CD4-positive, alpha-beta T cell treated with Interleukin-2 at 100 ng/mL for 4 hours (primary cell): ENCODE measurements at regions not wholly inside any gene's neighbourhood (a gene's known extent, or its start where the extent isn't known, plus 50 kb on each side); places are given as distances from the start of the nearest gene placed in this dataset.
"Not testable (repeated sequence)": the region's sequence is repeated elsewhere in the genome, so short reads cannot be mapped to it uniquely, and the experiment has no call there.

ENCODE experiments used
- DNase-seq: peaks from one replicate; pipeline ENCODE4 v3.0.0-alpha.2; 2020; ENCODE audit warnings: low spot score

DNA sequence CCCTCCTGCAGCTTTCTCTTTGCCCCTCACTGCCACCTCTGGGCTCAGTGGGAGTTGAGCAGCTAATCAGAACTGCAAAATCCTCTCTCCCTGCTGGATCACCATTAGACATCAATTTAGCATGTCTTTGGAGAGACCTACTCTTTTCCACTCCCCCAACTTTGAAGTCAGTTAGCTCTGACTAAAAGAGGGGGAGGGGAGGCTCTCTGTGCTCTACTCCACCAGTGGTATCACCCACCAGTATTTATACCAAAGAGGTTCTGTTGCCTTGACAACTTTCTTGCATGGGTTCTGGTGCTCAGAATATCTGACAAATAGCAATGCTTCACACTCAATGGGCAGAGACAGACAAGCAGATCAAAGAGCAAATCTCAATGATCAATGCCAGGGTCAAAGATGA is 146.2 kb upstream of the ROPN1 start:
- no peak for DNase-seq

DNA sequence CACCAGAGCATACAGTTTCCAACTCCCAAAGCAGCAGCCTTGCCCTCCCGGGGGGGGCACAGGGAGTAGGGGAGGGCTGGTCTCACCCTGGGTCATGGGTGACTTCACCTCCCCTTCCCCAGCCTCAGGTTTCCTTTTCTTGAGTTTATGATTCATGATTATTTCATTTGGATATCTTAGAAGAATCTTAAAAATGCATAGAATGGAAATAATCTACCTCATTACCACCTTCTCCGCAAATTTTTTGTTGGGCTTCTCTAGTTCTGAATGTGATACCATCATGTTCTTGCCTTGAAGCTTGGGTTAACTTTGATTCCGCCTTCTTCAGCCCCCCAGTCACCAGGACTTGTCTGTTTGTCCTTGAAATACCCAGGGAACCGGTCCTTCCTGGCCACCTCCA is 148.8 kb upstream of the ROPN1 start:
- no peak for DNase-seq

DNA sequence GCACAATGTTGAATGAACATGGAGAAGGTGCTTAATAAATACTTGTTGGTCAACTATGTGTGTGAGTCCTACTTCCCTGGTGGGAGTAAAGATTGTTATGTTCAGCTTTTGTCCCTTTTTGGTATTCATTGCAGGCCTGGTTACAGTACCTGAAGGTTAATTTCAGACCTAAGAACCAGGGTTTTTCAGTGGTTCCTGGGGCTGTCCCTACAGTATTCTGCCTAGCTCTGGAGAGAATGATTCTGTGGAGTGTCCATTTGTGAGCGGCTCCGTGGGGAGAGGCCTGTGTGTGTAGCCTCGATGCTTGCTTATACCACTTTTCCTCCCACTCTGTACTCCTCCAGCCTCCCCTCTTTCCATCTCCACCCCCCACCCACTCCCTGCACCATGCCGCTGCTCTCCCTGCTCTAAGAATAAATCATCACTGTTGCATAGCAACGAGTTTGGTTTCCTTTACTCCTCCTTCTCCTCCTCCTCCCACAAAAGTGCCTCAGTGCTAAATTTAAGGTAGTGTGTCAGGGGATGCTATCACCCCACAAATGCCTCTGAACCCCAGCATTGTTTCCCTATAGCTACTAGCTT is 150.6 kb upstream of the ROPN1 start:
- no peak for DNase-seq

DNA sequence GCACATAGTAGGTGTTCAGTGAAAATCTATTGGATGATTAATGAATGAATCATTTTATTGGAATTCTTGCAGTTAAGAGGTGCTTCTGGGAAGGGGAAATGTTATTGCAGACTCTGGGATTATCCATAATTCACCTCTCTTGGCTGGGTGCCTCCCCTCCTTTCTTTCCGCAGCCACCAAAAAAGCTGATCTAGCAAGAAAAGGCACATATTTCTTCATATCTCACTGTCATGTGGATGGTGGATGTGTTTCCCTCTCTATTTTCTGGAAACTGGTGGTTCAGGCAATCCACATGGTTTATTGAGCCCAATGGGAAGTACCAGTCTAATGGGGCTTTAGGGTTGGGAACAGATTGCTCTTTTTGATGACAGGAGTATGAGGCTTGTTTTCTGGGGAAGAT is 151.1 kb upstream of the ROPN1 start:
- no peak for DNase-seq

DNA sequence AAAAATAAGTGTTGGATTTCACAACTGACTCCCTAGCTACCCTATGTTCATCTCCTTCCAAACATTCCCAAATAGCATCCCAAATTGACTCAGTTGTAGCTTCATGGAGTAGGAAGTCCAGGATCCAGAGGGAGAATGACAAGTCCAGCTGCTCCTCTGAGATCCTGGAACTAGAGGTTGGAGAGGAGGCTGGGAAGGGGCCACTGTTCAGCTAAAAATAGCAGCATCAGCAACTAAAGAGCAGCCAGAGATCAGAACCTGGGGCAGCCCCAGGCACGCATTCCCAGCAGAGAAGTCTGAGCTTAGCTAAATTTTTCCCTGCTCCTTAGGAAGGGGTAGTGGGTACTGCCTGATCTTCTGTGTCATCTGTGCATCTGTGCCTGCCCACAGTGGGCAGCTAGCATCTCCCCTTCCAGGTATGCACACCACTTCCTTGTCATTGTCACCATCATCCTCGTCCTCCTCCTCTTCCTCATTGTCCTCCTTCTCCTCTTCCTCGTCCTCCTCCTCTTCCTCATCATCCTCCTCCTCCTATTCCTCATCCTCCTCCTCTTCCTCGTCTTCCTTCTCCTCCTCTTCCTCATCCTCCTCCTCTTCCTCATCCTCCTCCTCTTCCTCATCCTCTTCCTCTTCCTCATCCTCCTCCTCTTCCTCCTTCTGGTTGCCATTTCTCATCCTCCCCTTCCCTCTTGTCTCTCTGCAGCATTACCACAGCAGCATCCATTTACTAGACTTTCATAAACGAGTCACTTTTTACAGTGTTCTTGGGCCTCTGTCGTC is 152.3 kb upstream of the ROPN1 start:
- DNase-seq = no peak

DNA sequence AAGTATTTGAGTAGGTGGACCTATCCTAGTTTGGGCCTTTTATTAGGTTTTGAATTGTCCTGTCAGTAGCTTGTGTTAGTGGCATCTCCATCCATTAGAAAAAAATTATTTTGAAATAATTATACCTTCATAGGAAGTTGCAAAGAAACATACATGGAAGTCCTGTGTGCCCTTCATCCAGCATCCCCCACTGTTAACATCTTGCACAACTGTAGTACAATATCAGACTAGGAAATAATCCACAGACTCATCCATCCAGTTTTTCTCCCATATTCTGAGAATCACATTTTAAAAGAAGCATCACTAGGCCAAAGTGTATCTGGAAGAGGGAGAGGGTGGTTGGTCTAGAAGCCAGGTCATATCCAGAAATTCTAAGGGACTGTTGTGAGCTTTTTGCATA is 155.5 kb upstream of the ROPN1 start:
- no peak for DNase-seq

DNA sequence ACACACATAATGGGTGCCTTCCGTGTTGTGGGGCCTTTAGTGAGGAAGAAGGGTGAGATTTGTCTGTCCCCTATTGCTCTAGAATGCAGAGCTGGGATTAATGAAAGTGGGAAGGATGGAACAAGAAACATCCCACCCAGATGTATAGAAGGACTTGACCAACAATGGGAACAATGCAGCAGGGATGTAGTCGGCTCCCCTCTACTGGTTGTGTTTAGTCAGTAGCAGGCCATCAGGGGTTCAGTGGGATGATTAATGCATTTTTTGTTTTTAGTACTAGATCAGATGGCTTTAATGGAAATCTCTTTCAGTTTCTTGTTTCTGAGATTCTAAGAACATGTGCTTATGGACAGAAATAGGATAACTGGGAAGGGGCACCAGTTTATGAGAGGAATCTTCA is 156.0 kb upstream of the ROPN1 start:
- no peak for DNase-seq

DNA sequence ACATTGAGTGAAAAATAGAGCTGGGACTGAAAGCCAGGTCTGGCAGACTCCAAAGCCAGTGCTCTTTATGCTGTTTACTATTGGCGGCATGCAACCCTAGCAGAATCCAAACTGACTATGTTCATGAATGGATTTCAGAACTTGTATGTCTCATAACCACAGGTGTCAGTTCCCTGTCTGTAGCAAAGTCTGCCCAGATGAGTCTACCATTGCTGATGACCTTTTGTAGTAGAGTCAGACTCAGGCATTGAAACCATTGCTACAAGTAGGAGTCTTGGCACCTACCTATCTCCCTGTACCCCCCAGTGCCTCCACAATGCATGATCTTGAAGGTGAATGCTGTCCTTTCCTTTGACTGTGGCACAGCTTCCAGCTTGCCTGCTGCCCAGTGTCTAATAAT is 157.2 kb upstream of the ROPN1 start:
- no peak for DNase-seq

DNA sequence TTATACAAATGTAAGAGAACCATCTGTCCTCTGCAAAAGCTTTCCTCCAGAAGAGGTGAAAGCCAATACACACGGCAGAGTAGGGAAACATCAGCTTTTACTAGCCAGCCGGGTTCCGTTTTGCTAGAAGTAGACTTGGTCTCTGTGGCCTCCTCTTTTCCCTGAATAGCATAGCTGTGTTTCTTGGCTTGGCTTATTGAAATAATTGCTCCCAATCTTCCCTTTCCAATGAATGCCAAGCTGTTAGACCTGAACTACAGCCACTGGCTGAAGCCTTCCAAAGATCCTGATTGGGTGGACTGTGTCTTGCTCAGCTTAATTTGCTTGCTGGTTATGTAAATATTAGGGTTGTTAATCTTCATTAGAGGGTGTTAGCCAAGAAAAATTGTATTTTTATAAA is 157.8 kb upstream of the ROPN1 start:
- DNase-seq = no peak

DNA sequence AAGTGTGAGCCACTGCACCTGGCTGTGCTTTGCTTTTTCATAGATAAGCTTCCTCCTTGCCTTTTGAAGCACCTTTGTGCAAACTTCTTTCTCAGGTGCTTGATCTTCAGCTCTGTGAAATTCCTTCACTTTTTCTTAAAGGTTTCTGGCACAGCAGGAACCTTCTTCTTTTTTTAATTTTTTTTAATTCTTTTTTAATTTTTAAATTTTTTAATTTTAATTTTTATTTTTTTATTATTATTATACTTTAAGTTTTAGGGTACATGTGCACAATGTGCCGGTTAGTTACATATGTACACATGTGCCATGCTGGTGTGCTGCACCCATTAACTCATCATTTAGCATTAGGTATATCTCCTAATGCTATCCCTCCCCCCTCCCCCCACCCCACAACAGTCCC is 161.0 kb upstream of the ROPN1 start:
- DNase-seq = not testable (repeated sequence)

DNA sequence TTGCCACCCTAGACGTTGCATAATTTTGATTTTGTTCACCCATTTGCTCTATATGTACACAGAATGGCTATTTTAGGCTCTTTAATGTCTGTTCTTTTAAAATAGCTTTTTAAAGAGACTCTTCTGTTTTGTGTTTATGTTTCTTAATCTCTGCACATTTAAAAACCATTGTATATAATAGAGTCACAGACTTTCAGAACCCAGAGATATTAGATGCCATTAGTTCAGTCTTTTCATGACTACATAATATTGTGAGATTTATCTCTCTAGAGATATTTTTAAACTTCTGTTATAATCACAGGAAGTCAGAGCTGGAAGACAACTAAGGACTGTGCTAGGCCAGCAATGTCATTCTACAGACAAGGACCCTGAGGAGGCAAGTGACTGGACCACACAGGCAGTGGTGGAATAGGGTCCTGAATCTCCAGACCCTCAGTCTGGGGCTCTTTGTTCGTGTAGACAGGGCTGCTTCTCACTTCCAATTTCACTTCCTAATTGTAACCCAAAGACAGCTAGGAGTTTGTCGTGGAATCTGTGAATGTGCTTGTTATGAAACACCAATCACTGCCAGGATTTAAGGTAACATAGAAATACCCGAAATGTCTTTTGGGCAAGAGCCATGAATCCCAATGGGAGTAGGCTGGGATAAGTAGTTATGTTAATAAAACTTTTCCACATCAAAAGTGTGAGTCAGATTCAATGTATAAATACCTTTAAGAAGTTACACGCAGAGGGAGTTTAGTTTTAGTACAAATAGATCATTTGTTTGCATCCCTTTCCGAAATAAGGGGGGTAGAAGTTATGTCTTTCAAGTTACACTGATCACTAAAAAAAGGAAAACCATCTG is 165.2 kb upstream of the ROPN1 start:
- no peak for DNase-seq

DNA sequence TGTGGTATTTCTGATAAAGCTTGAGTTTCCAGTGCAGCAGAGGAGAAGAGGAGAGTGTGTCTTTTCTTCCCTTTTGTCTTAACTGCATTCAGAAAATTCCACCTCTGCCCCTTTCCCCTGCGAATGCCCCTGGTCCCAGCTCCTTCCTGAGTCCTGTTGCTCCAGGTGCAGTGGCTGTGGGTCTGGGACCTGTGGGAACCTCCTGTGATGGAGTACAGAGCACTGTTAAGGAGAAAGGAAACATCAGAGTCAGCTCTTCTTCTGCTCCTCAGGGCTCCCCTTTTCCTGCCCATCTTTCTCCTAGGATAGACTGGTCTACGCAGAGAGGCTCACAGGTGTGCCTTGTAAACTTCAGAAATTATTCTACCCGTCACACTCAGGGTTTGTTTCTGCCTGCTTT is 165.8 kb upstream of the ROPN1 start:
- no peak for DNase-seq

DNA sequence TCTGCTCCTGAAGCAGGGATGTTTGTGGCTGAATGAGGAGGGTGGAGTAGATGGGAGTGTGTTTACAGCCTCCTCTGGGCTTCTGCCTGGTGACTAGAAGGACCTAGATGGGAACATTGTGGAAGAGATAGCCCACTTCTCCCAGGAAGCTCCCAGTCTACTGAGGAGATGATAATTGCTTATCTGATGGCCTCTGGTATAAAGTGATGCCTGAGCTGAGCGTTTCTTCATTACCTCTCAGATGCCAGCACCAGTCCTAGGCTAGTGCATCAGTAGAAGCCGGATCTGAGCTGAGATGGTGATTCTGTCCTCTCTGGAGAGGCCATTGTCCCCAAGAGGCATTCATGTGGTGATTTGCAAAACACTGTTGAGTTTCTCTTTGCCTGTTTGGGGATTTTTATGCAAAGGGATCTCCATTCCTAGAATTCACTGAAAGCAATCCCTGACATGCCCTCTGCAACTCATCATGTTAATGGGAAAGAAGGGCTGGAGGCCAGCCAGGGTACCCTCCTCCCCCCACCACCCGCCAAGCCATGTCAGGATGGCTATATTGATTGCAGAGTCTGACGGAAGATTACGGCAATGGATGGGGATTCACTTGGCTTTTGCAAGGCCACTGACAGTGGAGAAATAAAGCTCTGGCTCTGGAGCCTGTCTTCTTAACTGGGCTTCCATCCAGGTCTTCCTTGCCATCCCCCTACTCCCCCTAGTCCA is 166.4 kb upstream of the ROPN1 start:
- DNase-seq = no peak

DNA sequence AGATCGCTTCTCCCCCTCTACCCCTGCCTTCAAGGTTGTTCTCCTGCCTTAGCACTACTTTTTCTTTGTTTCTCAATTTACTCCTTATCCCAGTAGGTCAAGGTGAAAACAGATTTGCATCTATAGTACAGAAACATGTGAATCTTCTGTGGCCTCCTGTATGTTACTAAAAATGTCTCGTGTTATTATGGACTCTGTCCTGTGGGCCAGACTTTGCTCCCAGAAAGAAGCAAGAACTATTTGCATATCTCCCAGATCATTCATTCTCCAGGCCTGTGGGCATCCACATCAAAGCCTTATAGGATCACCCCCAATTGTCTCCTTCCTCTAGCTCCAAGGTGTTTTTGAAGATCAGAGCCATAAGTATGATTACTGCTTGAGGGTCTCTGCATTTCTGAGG is 169.5 kb upstream of the ROPN1 start:
- no peak for DNase-seq

DNA sequence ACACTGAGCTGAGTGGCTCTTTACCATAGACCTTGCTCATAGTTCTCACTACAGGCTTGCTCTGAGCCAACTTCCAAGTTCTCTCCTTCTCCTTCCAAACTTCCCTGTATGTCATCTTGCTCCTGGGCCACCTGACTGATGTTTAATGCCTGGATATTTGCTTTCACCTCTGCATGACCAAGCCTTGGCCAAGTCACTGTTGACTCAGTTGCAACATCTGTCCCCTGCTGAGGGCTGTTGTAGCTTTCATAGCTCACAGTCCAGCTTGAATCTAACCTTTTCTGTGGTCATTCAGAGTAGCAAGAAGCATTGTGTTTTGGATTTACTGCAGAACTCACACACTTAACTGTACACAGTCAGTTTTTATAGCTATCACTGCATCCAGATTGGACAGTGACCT is 171.8 kb upstream of the ROPN1 start:
- DNase-seq = no peak

DNA sequence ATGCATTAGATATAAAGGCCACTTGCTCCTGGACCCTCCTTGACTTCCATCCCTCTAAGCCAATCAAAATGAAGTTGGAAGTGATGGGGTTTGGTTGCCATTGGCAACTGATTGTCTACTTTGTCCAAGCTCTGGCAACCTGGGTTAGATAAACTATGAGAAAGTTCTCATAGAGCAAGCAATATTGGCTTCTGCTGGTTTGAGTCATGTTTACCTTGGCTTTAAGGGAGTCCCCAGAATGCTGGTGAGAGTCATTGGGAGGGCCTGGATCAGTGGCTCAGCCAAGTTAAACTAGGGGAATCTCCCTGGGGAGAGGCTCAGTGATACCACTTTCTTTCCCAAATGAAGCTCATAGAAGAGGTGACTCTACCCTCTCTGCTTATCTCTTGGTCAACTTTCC is 176.3 kb upstream of the ROPN1 start:
- DNase-seq = no peak

DNA sequence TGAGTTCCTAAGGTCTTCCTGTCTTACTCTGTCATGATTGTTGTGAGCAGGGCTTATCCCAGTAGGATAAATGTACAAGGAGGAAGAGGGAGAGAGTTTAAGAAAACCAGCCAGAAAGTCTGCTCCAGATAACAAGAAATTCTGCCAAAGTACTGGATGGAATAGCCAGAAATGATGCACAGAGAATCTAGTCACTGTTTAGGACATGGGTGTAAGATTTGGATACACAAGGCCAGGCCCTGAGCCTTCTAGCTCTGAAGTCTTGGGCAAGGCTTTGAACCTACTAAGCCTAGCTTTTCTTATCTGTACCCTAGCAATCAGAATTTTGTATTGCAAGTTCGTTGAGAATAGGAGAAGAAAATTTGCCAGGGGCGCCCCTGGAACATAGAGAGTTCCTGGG is 180.4 kb upstream of the ROPN1 start:
- no peak for DNase-seq

DNA sequence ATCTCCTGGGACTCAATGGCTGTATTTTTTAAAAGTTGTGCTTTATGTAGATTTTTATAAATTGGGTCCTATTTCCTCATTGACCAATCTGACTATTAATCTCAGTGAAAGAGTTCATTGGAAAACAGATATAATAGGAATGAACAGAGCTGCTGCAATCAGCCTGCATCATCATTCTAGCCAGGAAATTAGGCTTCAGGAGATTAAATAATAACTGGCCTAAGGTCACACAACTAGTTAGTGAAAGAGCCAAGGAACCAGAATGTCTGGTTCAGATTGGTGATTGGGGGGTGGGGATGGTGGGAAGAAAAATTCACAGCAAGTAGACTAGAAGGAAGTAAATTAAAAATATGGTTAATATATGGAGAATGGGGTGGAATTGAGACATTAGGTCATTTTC is 180.9 kb upstream of the ROPN1 start:
- DNase-seq = no peak

DNA sequence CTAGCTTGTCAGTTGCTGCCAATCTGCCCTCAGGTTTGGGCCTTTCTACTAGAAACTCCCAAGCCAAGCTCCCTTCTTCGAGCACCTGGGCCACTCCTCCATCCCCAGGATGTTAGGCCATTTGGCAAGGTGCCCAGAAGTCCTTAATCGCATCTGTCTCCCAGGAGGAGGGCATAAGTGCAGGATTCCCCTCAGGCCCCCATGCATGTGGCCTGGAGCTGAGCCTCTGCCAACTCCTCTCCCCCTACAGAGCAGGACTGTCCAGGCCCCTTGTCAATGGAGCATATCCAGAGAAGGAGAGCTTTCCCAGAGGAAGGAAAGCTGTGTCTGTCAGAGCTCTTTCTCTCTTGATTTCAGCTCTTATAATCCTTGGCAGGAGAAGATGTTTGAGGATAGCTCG is 182.6 kb upstream of the ROPN1 start:
- no peak for DNase-seq

DNA sequence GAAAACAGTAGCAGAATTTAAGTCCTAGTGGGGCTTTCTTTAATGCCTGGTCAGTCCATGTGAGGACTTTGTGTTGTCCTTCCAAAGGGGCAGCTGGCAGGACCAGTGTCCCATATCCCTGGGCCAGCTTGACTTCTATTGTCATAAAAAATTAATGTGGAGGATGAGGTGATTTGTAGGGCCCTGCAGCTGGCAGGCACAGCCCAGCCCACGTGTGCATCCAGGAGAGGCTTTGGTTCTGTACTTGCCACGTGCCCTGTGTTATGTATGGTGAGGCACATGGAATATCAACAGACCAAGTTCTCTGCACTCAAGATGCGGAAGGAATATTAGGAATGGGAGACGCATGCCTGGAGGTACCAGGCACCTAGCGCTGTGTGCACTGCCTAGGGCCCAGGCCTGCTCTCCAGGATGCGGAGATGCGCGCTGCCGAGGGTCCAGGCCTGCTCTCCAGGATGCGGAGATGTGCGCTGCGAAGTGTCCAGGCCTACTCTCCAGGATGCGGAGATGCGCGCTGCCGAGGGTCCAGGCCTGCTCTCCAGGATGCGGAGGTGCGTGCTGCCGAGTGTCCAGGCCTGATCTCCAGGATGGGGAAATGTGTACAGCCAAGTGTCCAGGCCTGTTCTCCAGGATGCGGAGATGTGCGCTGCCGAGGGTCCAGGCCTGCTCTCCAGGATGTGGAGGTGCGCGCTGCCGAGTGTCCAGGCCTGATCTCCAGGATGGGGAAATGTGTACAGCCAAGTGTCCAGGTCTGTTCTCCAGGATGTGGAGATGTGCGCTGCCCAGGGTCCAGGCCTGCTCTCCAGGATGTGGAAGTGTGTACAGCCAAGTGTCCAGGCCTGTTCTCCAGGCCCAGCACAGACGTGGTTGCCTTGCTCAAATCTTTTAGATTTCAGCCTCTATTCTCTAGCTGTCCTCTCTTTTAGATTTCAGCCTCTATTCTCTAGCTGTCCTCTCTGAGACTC is 183.3 kb upstream of the ROPN1 start:
- DNase-seq = no peak

DNA sequence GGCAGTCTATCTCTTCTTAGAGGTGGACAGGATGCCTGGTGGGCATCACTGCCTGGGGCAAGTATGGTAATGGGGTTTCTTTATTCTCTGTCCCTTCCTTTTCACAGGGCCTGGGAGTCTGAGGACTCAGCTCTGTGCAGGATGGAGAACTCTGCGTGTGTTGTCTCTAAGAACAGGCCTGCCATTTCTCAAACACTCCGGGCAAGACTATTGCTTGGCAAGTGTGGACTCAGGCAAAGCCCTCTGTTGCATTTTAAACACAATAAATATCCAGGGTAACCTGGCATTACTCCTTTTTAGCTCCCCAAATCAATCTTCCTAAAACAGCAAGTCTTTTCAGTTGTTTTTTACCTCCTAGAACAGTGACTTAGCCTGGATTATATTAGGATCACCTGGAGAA is 185.1 kb upstream of the ROPN1 start:
- no peak for DNase-seq
